Lower leg skin (tissue), 3 donors: ENCODE measurements at regions not wholly inside any gene's neighbourhood (a gene's known extent, or its start where the extent isn't known, plus 50 kb on each side); places are given as distances from the start of the nearest gene placed in this dataset.

ENCODE experiments used
- CTCF ChIP-seq, 3 donors: fragments of 450-650 bp; IDR thresholded peaks; one replicate each; pipeline ENCODE4 v1.5.1; 2016; ENCODE audit warnings: antibody characterized with exemption in 3 of 3, mild to moderate bottlenecking in 3 of 3, moderate library complexity in 2 of 3
- POLR2A ChIP-seq, 2 donors: fragments of 450-650 bp; IDR thresholded peaks; one replicate each; pipeline ENCODE4 v1.6.1; 2016 to 2017; ENCODE audit warnings: antibody characterized with exemption in 2 of 2, mild to moderate bottlenecking in 1 of 2, moderate library complexity in 1 of 2

DNA sequence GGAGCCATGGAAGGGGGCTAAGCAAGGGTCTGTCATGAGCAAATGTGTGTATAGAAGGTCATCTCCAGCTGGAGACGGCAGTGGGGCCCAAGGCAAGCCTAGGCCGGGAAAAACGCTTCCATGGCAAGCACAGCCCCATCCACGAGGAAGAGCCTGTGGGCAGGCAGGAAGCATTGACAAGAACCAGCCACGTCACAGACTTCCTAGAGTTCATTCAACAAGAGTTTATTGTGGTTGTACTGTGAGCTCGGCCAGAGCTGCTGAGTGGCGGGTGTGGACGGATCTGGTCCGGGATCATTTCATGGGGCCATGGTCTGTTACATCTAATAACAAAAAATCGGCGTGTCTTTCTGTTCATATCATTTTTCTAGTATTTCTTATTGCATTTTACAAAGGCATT lies 311.7 kb downstream of the TMEM121 start:
- TF ChIP-seq POLR2A (IDR thresholded peaks at IDR 0.05) (no peak), CTCF (IDR thresholded peaks at IDR 0.05) (no peak)
